ENCODE measurements at regions not wholly inside any gene's neighbourhood (a gene's known extent, or its start where the extent isn't known, plus 50 kb on each side); places are given as distances from the start of the nearest gene placed in this dataset.

DNA sequence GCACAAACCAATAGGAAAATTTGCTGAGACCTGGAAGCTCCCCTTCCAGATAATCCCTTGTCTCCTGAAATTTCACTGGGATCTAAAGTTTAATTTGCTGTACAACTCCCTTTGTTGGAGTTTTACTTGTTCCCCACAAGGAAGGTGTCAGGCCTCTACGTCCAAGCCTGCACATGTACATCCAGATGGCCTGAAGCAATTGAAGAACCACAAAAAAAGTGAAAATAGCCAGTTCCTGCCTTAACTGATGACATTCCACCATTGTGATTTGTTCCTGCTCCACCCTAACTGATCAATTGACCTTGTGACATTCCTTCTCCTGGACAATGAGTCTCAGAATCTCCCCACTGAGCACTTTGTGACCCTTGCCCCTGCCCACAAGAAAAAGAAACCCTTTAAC is 716.0 kb upstream of the PCDH20 start:
- no peak for DNase-seq (ENCODE audit: low read depth, low spot score)
- ChIA-PET CTCF (no interaction called here), POLR2A (no interaction called here)
- no peaks in the 10 kb centered on the region for H3K79me2 ChIP-seq (ENCODE audit: control insufficient read depth, insufficient read depth, low read length)
- H4K20me1 ChIP-seq (replicated peaks; ENCODE audit: control insufficient read depth, extremely low read depth, insufficient read depth, low read length) = no peaks in the 10 kb centered on the region
- no peaks in the 10 kb centered on the region for H3K4me1 ChIP-seq (ENCODE audit: control insufficient read depth, extremely low read depth, insufficient read depth, low read length)
- no peak overlapping the region for H2AFZ ChIP-seq (ENCODE audit: low read depth, low read length)
- H3K4me3 ChIP-seq (replicated peaks in 1 of 3; ENCODE audit: insufficient read depth in 1 of 3, low read depth in 1 of 3, low read length in 3 of 3) = no peak overlapping the region
- H3K9me1 ChIP-seq (replicated peaks; ENCODE audit: control insufficient read depth, extremely low read depth, insufficient read depth, low read length) = no peaks in the 10 kb centered on the region
- intact Hi-C loops (cut with micrococcal nuclease) = no loop called here
- no peaks in the 10 kb centered on the region for H3K27me3 ChIP-seq (ENCODE audit: control insufficient read depth in 2 of 2, insufficient read depth in 2 of 2, low read length in 2 of 2)
- dilution Hi-C loops (cut with MboI; ENCODE audit: extremely low pct_ligation_motif_present, low sequenced_read_pairs) = no loop called here
- no peak for FAIRE-seq
- no peak overlapping the region for H3K9ac ChIP-seq (replicated peaks; ENCODE audit: extremely low read depth, insufficient read depth, low read length)
- H3K4me2 ChIP-seq (ENCODE audit: insufficient read depth, low read length) = no peak overlapping the region
- H3K27ac ChIP-seq (ENCODE audit: insufficient read depth, low read depth, low read length) = no peak overlapping the region
- no peaks in the 10 kb centered on the region for H3K36me3 ChIP-seq (ENCODE audit: control insufficient read depth in 2 of 2, extremely low read depth in 1 of 2, insufficient read depth in 2 of 2, low read length in 2 of 2)
- no TSS peak for BruUV-seq (replicated peaks)
- TF ChIP-seq POLR2A (IDR thresholded peaks at IDR 0.05; ENCODE audit: low read depth, low read length) (no peak), EZH2 (IDR thresholded peaks at IDR 0.05; ENCODE audit: borderline replicate concordance, low read depth, low read length, severe bottlenecking) (no peak), MYC (IDR thresholded peaks at IDR 0.05; ENCODE audit: low read depth, low read length) (no peak), GATA2 (IDR thresholded peaks at IDR 0.05; ENCODE audit: insufficient read depth, insufficient read length, low read depth, low read length) (no peak), POLR2AphosphoS5 (IDR thresholded peaks at IDR 0.05; ENCODE audit: insufficient read depth, low read depth, low read length) (no peak), FOS (IDR thresholded peaks at IDR 0.05; ENCODE audit: borderline replicate concordance, insufficient read depth, low read length) (no peak), JUN (IDR thresholded peaks at IDR 0.05; ENCODE audit: borderline replicate concordance, insufficient read depth, insufficient read length, low read depth) (no peak)
- TF ChIP-seq, protein P1, sequence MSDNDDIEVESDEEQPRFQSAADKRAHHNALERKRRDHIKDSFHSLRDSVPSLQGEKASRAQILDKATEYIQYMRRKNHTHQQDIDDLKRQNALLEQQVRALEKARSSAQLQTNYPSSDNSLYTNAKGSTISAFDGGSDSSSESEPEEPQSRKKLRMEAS (IDR thresholded peaks at IDR 0.05; ENCODE audit: insufficient read depth, insufficient read length) = no peak
- no peaks in the 10 kb centered on the region for H3K9me3 ChIP-seq (replicated peaks; ENCODE audit: control insufficient read depth, insufficient read depth, low read length)

All from endothelial cell of umbilical vein (primary cell).